Upper lobe of left lung (tissue), 6 donors: ENCODE measurements at regions not wholly inside any gene's neighbourhood (a gene's known extent, or its start where the extent isn't known, plus 50 kb on each side); places are given as distances from the start of the nearest gene placed in this dataset.

Experiments
- ATAC-seq, 2 donors: fragments of 200-7000 bp; cut with Tn5 transposase; one replicate each; pipeline ENCODE4 v1.9.1; 2022; ENCODE audit warnings: mild to moderate bottlenecking in 2 of 2, moderate library complexity in 2 of 2; ENCODE audit not compliant: low FRiP score in 2 of 2
- DNase-seq, 2 donors: peaks; one replicate each; pipeline ENCODE4 v3.0.0-alpha.2; 2019 to 2020
- H3K27ac ChIP-seq, 4 donors: fragments of 200-600 bp; sonication (generic); one replicate each; pipeline ENCODE4 v1.5.1; 2016 to 2019
- H3K27me3 ChIP-seq, 4 donors: fragments of 200-600 bp; sonication (generic); one replicate each; pipeline ENCODE4 v1.5.1; 2017 to 2019
- H3K36me3 ChIP-seq, 4 donors: fragments of 200-600 bp; sonication (generic); one replicate each; pipeline ENCODE4 v1.5.1; 2016 to 2019
- H3K4me1 ChIP-seq, 4 donors: fragments of 200-600 bp; sonication (generic); one replicate each; pipeline ENCODE4 v1.5.1; 2018 to 2019
- H3K4me3 ChIP-seq, 4 donors: fragments of 200-600 bp; sonication (generic); one replicate each; pipeline ENCODE4 v1.5.1; 2017 to 2019; ENCODE audit warnings: mild to moderate bottlenecking in 2 of 4, moderate library complexity in 1 of 4
- H3K9me3 ChIP-seq, 4 donors: fragments of 200-600 bp; sonication (generic); one replicate each; pipeline ENCODE4 v1.5.1; 2018 to 2019
- EP300 ChIP-seq, 4 donors: sonication (generic); formaldehyde crosslinking; IDR thresholded peaks; one replicate each; pipeline ENCODE4 v1.5.1; 2017; ENCODE audit warnings: antibody characterized with exemption in 4 of 4, control low read depth in 2 of 4
- POLR2A ChIP-seq, 4 donors: fragments of 450-650 bp; IDR thresholded peaks; one replicate each; pipeline ENCODE4 v1.5.1; 2016 to 2017; ENCODE audit warnings: antibody characterized with exemption in 4 of 4, mild to moderate bottlenecking in 2 of 4
- POLR2AphosphoS5 ChIP-seq, 2 donors: sonication (generic); formaldehyde crosslinking; IDR thresholded peaks; one replicate each; pipeline ENCODE4 v1.5.1; 2017; ENCODE audit warnings: antibody characterized with exemption in 2 of 2
- WGBS, 2 donors: methylation state at CpG; one replicate each; pipeline ENCODE4 v1.1.5; 2017 to 2018; 5-methylcytosine and 5-hydroxymethylcytosine counted together
- TF ChIP-seq, protein P1 (sequence below), 6 experiments: fragments of 450-650 bp in 4 of 6; fragments of 200-600 bp in 2 of 6; sonication (generic) in 2 of 6; IDR thresholded peaks; one replicate each; pipeline ENCODE4 v1.5.1; 2016 to 2019; ENCODE audit warnings: antibody characterized with exemption in 6 of 6
- donor health status: DM: no; HTN: no; CAD: no; lungs with moderate emphysema.
- donor health status: DM: no; HTN: yes; CAD: no; lungs with severe emphysema.

DNA sequence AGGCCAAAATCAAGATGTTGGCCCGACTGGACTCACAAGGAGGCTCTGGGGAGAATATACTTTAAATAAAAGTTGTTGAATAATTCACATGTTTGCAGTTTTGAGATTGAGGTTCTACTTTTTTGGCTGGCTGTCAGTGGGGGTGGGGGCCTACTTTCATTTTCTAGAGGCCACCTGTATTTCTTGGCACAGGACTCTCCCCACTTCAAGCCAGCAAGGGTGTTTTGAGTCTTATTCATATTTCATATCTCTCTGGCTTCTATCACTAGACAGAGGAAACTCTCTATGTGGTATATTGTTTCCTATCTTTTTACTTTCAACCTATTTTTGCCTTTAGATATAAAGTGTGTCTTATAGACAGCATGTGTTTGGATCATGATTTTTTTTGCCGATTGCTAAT is 266.4 kb downstream of the PRR32 start:
- 80 to 84% methylated on average over 2 of the region's 2 CpGs for WGBS, 2 donors

DNA sequence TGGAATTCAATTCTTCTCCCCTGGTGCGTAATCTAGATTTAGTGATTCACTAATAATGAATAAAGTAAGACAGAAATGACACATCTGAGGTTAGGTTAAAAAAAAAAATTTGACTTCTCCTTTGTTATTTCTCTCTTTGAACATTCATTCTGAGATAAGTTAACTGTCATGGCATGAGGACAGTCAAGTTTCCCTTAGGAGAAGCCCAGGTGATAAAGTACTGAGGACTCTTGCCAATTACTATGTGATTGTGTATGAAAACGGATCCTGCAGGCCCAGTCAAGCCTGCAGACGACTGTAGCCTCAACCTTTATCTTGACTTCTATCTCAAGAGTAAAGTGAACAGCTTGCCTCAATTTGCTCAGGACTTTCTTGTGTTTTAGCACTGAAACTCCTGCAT is 293.2 kb downstream of the PRR32 start:
- DNase-seq (no peak), ATAC-seq (no peak)
- Histone ChIP-seq H3K4me3 (no peak overlapping the region), H3K27me3 (no peaks in the 10 kb centered on the region), H3K9me3 (peaks cover 0 to 5% (median 2%) of the 10 kb centered on the region in 4 donors), H3K4me1 (no peaks in the 10 kb centered on the region), H3K36me3 (no peaks in the 10 kb centered on the region), H3K27ac (no peak overlapping the region)
- 50 to 55% methylated on average over 2 to 3 of the region's 3 CpGs for WGBS, 2 donors
- TF ChIP-seq POLR2AphosphoS5 (IDR thresholded peaks at IDR 0.05) (no peak), POLR2A (IDR thresholded peaks at IDR 0.05) (no peak), EP300 (IDR thresholded peaks at IDR 0.05) (no peak)
- TF ChIP-seq, protein P1, sequence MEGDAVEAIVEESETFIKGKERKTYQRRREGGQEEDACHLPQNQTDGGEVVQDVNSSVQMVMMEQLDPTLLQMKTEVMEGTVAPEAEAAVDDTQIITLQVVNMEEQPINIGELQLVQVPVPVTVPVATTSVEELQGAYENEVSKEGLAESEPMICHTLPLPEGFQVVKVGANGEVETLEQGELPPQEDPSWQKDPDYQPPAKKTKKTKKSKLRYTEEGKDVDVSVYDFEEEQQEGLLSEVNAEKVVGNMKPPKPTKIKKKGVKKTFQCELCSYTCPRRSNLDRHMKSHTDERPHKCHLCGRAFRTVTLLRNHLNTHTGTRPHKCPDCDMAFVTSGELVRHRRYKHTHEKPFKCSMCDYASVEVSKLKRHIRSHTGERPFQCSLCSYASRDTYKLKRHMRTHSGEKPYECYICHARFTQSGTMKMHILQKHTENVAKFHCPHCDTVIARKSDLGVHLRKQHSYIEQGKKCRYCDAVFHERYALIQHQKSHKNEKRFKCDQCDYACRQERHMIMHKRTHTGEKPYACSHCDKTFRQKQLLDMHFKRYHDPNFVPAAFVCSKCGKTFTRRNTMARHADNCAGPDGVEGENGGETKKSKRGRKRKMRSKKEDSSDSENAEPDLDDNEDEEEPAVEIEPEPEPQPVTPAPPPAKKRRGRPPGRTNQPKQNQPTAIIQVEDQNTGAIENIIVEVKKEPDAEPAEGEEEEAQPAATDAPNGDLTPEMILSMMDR (IDR thresholded peaks at IDR 0.05): no peak

More for the DNA sequence above, 266.4 kb downstream of the PRR32 start:
- no peak for ATAC-seq
- H3K27me3 ChIP-seq: no peaks in the 10 kb centered on the region
- no peak overlapping the region for H3K4me3 ChIP-seq
- TF ChIP-seq POLR2A (IDR thresholded peaks at IDR 0.05) (no peak), EP300 (IDR thresholded peaks at IDR 0.05) (no peak), POLR2AphosphoS5 (IDR thresholded peaks at IDR 0.05) (no peak)
- TF ChIP-seq, protein P1 (IDR thresholded peaks at IDR 0.05): no peak
- H3K27ac ChIP-seq: no peak overlapping the region
- no peaks in the 10 kb centered on the region for H3K36me3 ChIP-seq
- no peak for DNase-seq
- no peaks in the 10 kb centered on the region for H3K4me1 ChIP-seq
- H3K9me3 ChIP-seq: no peaks in the 10 kb centered on the region

DNA sequence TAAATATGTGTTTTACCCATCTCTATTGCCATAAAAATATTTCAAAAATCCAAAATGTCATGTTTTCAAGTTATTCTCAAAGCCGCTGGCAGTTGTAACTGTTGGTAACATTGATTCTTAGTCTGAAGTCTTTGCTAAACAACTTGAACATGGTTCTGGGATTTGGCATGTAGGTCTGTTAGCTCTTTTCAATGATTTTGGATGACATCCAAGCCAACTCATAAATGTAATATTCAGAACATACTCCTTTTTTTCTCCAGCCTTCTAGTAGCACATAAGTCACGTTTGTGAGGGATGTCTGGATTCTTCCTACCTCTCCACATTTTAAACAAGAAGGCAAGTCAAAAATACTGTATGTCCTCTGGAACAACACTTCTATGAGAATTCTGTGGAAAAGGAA is 305.3 kb downstream of the PRR32 start:
- no peaks in the 10 kb centered on the region for H3K4me1 ChIP-seq
- H3K4me3 ChIP-seq: no peak overlapping the region
- no peaks in the 10 kb centered on the region for H3K27me3 ChIP-seq
- TF ChIP-seq POLR2AphosphoS5 (IDR thresholded peaks at IDR 0.05) (no peak), EP300 (IDR thresholded peaks at IDR 0.05) (no peak), POLR2A (IDR thresholded peaks at IDR 0.05) (no peak)
- TF ChIP-seq, protein P1 (IDR thresholded peaks at IDR 0.05): no peak
- ATAC-seq: no peak
- WGBS, 2 donors: 39 to 55% methylated on average over 2 of the region's 2 CpGs
- no peaks in the 10 kb centered on the region for H3K36me3 ChIP-seq
- H3K27ac ChIP-seq: no peak overlapping the region
- no peaks in the 10 kb centered on the region for H3K9me3 ChIP-seq
- no peak for DNase-seq

DNA sequence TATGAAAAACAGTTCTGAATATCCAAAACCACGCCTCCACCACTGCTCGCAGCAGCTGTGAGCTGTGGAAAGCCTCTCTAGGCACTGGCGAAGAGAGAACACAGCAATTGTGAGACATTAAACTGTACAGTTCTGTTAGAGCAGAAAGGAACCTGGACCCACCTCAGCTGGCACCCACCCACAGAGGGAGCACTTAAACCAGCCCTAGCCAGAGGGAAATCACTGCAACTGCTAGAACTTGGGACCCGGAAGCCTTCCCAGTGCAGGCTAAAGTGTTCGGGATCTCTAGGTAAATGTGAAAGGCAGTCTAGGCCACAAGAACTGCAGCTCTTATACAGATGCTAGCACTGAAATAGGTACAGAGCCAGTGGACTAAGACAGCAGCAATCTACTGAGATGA is 308.8 kb downstream of the PRR32 start:
- no peak for ATAC-seq
- DNase-seq: no peak
- TF ChIP-seq POLR2AphosphoS5 (IDR thresholded peaks at IDR 0.05): no peak
- TF ChIP-seq, protein P1 (IDR thresholded peaks at IDR 0.05): no peak
- no peak for TF ChIP-seq POLR2A (IDR thresholded peaks at IDR 0.05)
- no peak for TF ChIP-seq EP300 (IDR thresholded peaks at IDR 0.05)
- H3K27me3 ChIP-seq: no peaks in the 10 kb centered on the region
- H3K27ac ChIP-seq: no peak overlapping the region
- no peaks in the 10 kb centered on the region for H3K36me3 ChIP-seq
- no peak overlapping the region for H3K4me3 ChIP-seq
- 63 to 84% methylated on average over 2 to 5 of the region's 5 CpGs for WGBS, 2 donors
- no peaks in the 10 kb centered on the region for H3K9me3 ChIP-seq
- no peaks in the 10 kb centered on the region for H3K4me1 ChIP-seq

DNA sequence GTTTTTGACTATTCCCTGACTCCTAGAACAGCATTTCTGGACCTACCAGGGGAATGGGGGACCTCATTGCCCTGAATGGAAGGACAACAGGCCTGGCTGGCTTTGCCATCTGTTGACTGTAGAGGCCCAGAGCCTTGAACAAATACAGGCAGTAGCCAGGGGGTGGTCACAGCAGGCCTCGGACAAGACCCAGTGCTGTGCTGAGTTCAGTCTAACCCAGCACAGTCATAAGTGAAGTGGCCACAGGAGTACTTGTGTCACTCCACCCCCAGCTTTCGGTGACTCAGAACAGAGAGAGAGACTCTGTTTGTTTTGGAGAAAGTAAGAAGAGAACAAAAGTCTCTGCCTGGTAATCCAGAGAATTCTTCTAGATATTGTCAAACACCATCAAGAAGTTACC is 310.0 kb downstream of the PRR32 start:
- Histone ChIP-seq H3K4me1 (no peaks in the 10 kb centered on the region), H3K9me3 (no peaks in the 10 kb centered on the region), H3K36me3 (no peaks in the 10 kb centered on the region), H3K27ac (no peak overlapping the region), H3K27me3 (no peaks in the 10 kb centered on the region), H3K4me3 (no peak overlapping the region)
- peak in 1 of 2 donors; percentile 51 for ATAC-seq
- TF ChIP-seq, protein P1 (IDR thresholded peaks at IDR 0.05): no peak
- TF ChIP-seq POLR2A (IDR thresholded peaks at IDR 0.05): no peak
- no peak for TF ChIP-seq POLR2AphosphoS5 (IDR thresholded peaks at IDR 0.05)
- no peak for TF ChIP-seq EP300 (IDR thresholded peaks at IDR 0.05)
- DNase-seq: no peak
- 65 to 86% methylated on average over 1 to 2 of the region's 2 CpGs for whole genome bisulfite sequencing, 2 donors
